ENCODE measurements at regions not wholly inside any gene's neighbourhood (a gene's known extent, or its start where the extent isn't known, plus 50 kb on each side); places are given as distances from the start of the nearest gene placed in this dataset.

- no peak overlapping the region for H3K27ac ChIP-seq (ENCODE audit: low read length, poor library complexity, severe bottlenecking)
- no peak overlapping the region for H2AK5ac ChIP-seq (ENCODE audit: low read length, severe bottlenecking)
- H3K14ac ChIP-seq (ENCODE audit: low read length in 2 of 2), result no peak overlapping the region
- DNase-seq, result no peak
- H3K9me3 ChIP-seq (ENCODE audit: control insufficient read depth, low read length), result peaks cover 13% of the 10 kb centered on the region
- no peak overlapping the region for H2BK5ac ChIP-seq (ENCODE audit: low read depth, low read length, poor library complexity, severe bottlenecking)
- H4K8ac ChIP-seq (ENCODE audit: low read length), result no peak overlapping the region
- H3K23ac ChIP-seq (ENCODE audit: low read length in 2 of 2), result no peak overlapping the region
- H3K4me2 ChIP-seq (ENCODE audit: low read length, poor library complexity, severe bottlenecking), result no peak overlapping the region
- H3K4me1 ChIP-seq (ENCODE audit: control insufficient read depth, insufficient read depth, low read depth, low read length), result no peaks in the 10 kb centered on the region
- no peak overlapping the region for H2AFZ ChIP-seq (ENCODE audit: low read depth, low read length)
- no peaks in the 10 kb centered on the region for H3K36me3 ChIP-seq (ENCODE audit: control insufficient read depth in 1 of 2, insufficient read depth in 2 of 2, low read depth in 1 of 2, low read length in 2 of 2)
- H4K91ac ChIP-seq (ENCODE audit: low read length), result no peak overlapping the region
- no peak overlapping the region for H3K4me3 ChIP-seq (ENCODE audit: insufficient read depth in 1 of 2, low read depth in 1 of 2, low read length in 2 of 2)
- H3K18ac ChIP-seq (ENCODE audit: low read depth in 1 of 2, low read length in 2 of 2), result no peak overlapping the region
- no peaks in the 10 kb centered on the region for H3K79me1 ChIP-seq (replicated peaks; ENCODE audit: low read length, poor library complexity, severe bottlenecking)
- H3K4ac ChIP-seq (ENCODE audit: low read depth in 1 of 2, low read length in 2 of 2), result no peak overlapping the region
- WGBS, result 71% methylated on average over 4 of the region's 4 CpGs
- no peak overlapping the region for H3K9ac ChIP-seq (ENCODE audit: low read length)
- no peaks in the 10 kb centered on the region for H3K27me3 ChIP-seq (ENCODE audit: control insufficient read depth in 1 of 2, insufficient read depth in 1 of 2, low read length in 2 of 2)
- H2BK120ac ChIP-seq (ENCODE audit: low read depth, low read length), result no peak overlapping the region
- no peak overlapping the region for H2BK12ac ChIP-seq (ENCODE audit: low read length in 2 of 2)
- H2BK15ac ChIP-seq (ENCODE audit: low read depth, poor library complexity, severe bottlenecking), result no peak overlapping the region
These were observed 385.0 kb upstream of the NFIA start for GRCh38 chr1:60697204-60697994.

GRCh38 chr1:60696512-60696911 lies 385.8 kb upstream of the NFIA start:
- Histone ChIP-seq H3K18ac (ENCODE audit: low read depth in 1 of 2, low read length in 2 of 2) (no peak overlapping the region), H3K27me3 (ENCODE audit: control insufficient read depth in 1 of 2, insufficient read depth in 1 of 2, low read length in 2 of 2) (no peaks in the 10 kb centered on the region), H3K23ac (ENCODE audit: low read length in 2 of 2) (no peak overlapping the region), H2AFZ (ENCODE audit: low read depth, low read length) (no peak overlapping the region), H3K79me1 (replicated peaks; ENCODE audit: low read length, poor library complexity, severe bottlenecking) (no peaks in the 10 kb centered on the region), H3K9me3 (ENCODE audit: control insufficient read depth, low read length) (peaks cover 13% of the 10 kb centered on the region), H3K4me2 (ENCODE audit: low read length, poor library complexity, severe bottlenecking) (no peak overlapping the region), H4K91ac (ENCODE audit: low read length) (no peak overlapping the region), H3K4me1 (ENCODE audit: control insufficient read depth, insufficient read depth, low read depth, low read length) (no peaks in the 10 kb centered on the region), H2AK5ac (ENCODE audit: low read length, severe bottlenecking) (no peak overlapping the region), H3K27ac (ENCODE audit: low read length, poor library complexity, severe bottlenecking) (no peak overlapping the region), H2BK12ac (ENCODE audit: low read length in 2 of 2) (no peak overlapping the region), H4K8ac (ENCODE audit: low read length) (no peak overlapping the region), H2BK120ac (ENCODE audit: low read depth, low read length) (no peak overlapping the region), H2BK5ac (ENCODE audit: low read depth, low read length, poor library complexity, severe bottlenecking) (no peak overlapping the region), H3K4me3 (ENCODE audit: insufficient read depth in 1 of 2, low read depth in 1 of 2, low read length in 2 of 2) (no peak overlapping the region), H3K36me3 (ENCODE audit: control insufficient read depth in 1 of 2, insufficient read depth in 2 of 2, low read depth in 1 of 2, low read length in 2 of 2) (no peaks in the 10 kb centered on the region), H2BK15ac (ENCODE audit: low read depth, poor library complexity, severe bottlenecking) (no peak overlapping the region), H3K14ac (ENCODE audit: low read length in 2 of 2) (no peak overlapping the region), H3K9ac (ENCODE audit: low read length) (no peak overlapping the region), H3K4ac (ENCODE audit: low read depth in 1 of 2, low read length in 2 of 2) (no peak overlapping the region)
- no peak for DNase-seq
- 0% methylated on average over 1 of the region's 1 CpG for WGBS

- Histone ChIP-seq H2BK120ac (ENCODE audit: low read depth, low read length) (no peak overlapping the region), H3K18ac (ENCODE audit: low read depth in 1 of 2, low read length in 2 of 2) (no peak overlapping the region), H4K91ac (ENCODE audit: low read length) (no peak overlapping the region), H2BK12ac (ENCODE audit: low read length in 2 of 2) (no peak overlapping the region), H2AK5ac (ENCODE audit: low read length, severe bottlenecking) (no peak overlapping the region), H3K4me1 (ENCODE audit: control insufficient read depth, insufficient read depth, low read depth, low read length) (no peaks in the 10 kb centered on the region), H3K23ac (ENCODE audit: low read length in 2 of 2) (no peak overlapping the region), H4K8ac (ENCODE audit: low read length) (no peak overlapping the region), H2BK15ac (ENCODE audit: low read depth, poor library complexity, severe bottlenecking) (no peak overlapping the region), H3K79me1 (replicated peaks; ENCODE audit: low read length, poor library complexity, severe bottlenecking) (no peaks in the 10 kb centered on the region), H3K9me3 (ENCODE audit: control insufficient read depth, low read length) (peaks cover 13% of the 10 kb centered on the region), H3K4me3 (ENCODE audit: insufficient read depth in 1 of 2, low read depth in 1 of 2, low read length in 2 of 2) (no peak overlapping the region), H3K27ac (ENCODE audit: low read length, poor library complexity, severe bottlenecking) (no peak overlapping the region), H3K14ac (ENCODE audit: low read length in 2 of 2) (no peak overlapping the region), H2BK5ac (ENCODE audit: low read depth, low read length, poor library complexity, severe bottlenecking) (no peak overlapping the region), H2AFZ (ENCODE audit: low read depth, low read length) (no peak overlapping the region), H3K9ac (ENCODE audit: low read length) (no peak overlapping the region), H3K4ac (ENCODE audit: low read depth in 1 of 2, low read length in 2 of 2) (no peak overlapping the region), H3K27me3 (ENCODE audit: control insufficient read depth in 1 of 2, insufficient read depth in 1 of 2, low read length in 2 of 2) (no peaks in the 10 kb centered on the region), H3K4me2 (ENCODE audit: low read length, poor library complexity, severe bottlenecking) (no peak overlapping the region), H3K36me3 (ENCODE audit: control insufficient read depth in 1 of 2, insufficient read depth in 2 of 2, low read depth in 1 of 2, low read length in 2 of 2) (no peaks in the 10 kb centered on the region)
- no peak for DNase-seq
- 86% methylated on average over 6 of the region's 6 CpGs for WGBS
These were observed 386.6 kb upstream of the NFIA start for GRCh38 chr1:60695716-60696171.

GRCh38 chr1:60694980-60695379 lies 387.4 kb upstream of the NFIA start:
- Histone ChIP-seq H2BK5ac (ENCODE audit: low read depth, low read length, poor library complexity, severe bottlenecking) (no peak overlapping the region), H2BK120ac (ENCODE audit: low read depth, low read length) (no peak overlapping the region), H3K4me1 (ENCODE audit: control insufficient read depth, insufficient read depth, low read depth, low read length) (no peaks in the 10 kb centered on the region), H3K9me3 (ENCODE audit: control insufficient read depth, low read length) (peaks cover 13% of the 10 kb centered on the region), H2BK15ac (ENCODE audit: low read depth, poor library complexity, severe bottlenecking) (no peak overlapping the region), H3K4me3 (ENCODE audit: insufficient read depth in 1 of 2, low read depth in 1 of 2, low read length in 2 of 2) (no peak overlapping the region), H3K23ac (ENCODE audit: low read length in 2 of 2) (no peak overlapping the region), H3K4ac (ENCODE audit: low read depth in 1 of 2, low read length in 2 of 2) (no peak overlapping the region), H3K14ac (ENCODE audit: low read length in 2 of 2) (no peak overlapping the region), H4K91ac (ENCODE audit: low read length) (no peak overlapping the region), H3K79me1 (replicated peaks; ENCODE audit: low read length, poor library complexity, severe bottlenecking) (no peaks in the 10 kb centered on the region), H2AFZ (ENCODE audit: low read depth, low read length) (no peak overlapping the region), H3K27me3 (ENCODE audit: control insufficient read depth in 1 of 2, insufficient read depth in 1 of 2, low read length in 2 of 2) (no peaks in the 10 kb centered on the region), H3K27ac (ENCODE audit: low read length, poor library complexity, severe bottlenecking) (no peak overlapping the region), H2AK5ac (ENCODE audit: low read length, severe bottlenecking) (no peak overlapping the region), H3K9ac (ENCODE audit: low read length) (no peak overlapping the region), H3K36me3 (ENCODE audit: control insufficient read depth in 1 of 2, insufficient read depth in 2 of 2, low read depth in 1 of 2, low read length in 2 of 2) (no peaks in the 10 kb centered on the region), H2BK12ac (ENCODE audit: low read length in 2 of 2) (no peak overlapping the region), H3K18ac (ENCODE audit: low read depth in 1 of 2, low read length in 2 of 2) (no peak overlapping the region), H3K4me2 (ENCODE audit: low read length, poor library complexity, severe bottlenecking) (no peak overlapping the region), H4K8ac (ENCODE audit: low read length) (no peak overlapping the region)
- WGBS, result 55% methylated on average over 2 of the region's 4 CpGs
- no peak for DNase-seq
